ENCODE measurements at regions not wholly inside any gene's neighbourhood (a gene's known extent, or its start where the extent isn't known, plus 50 kb on each side); places are given as distances from the start of the nearest gene placed in this dataset.

DNA sequence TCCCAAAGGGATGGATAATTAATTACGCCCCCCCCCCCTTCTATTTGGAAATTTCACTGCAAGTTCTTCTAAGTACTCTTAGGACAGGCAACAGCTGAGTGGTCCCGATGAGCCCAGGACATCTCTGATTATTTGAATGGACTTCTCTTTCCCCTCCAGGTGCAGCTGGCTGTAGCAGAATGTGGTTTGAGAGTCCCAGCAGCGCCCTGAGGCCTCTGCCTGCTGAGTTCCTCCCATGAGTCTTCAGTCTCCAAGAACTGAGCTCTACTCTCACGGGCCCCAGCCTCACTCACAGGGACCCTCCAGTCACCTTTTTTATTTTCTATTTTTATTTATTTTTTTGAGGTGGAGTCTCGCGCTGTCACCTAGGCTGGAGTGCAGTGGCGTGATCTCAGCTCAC, 63.6 kb upstream of the SFMBT2 start:
- Histone ChIP-seq H3K27ac (no peak overlapping the region), H3K4me2 (ENCODE audit: unreplicated experiment) (no peak overlapping the region), H3F3A (ENCODE audit: insufficient read depth) (no peaks in the 10 kb centered on the region), H3K4me1 (ENCODE audit: insufficient read depth) (no peaks in the 10 kb centered on the region), H3K9me3 (ENCODE audit: low read depth) (no peaks in the 10 kb centered on the region), H3K9me2 (ENCODE audit: insufficient read depth) (no peaks in the 10 kb centered on the region), H3K9ac (no peak overlapping the region), H3K36me3 (ENCODE audit: low read depth) (no peaks in the 10 kb centered on the region), H4K20me1 (ENCODE audit: insufficient read depth) (no peaks in the 10 kb centered on the region), H3K4me3 (no peak overlapping the region), H2AFZ (no peak overlapping the region), H3K79me2 (ENCODE audit: insufficient read depth) (no peaks in the 10 kb centered on the region), H3K27me3 (replicated peaks; ENCODE audit: insufficient read depth) (peaks cover 4% of the 10 kb centered on the region; the same call in 1 of the 2 replicates)
- no peak for DNase-seq
- in situ Hi-C loops (cut with MboI), result no loop called here
- TF ChIP-seq EZH2 (IDR thresholded peaks at IDR 0.05; ENCODE audit: insufficient read depth, poor library complexity, severe bottlenecking) (no peak), EZH2phosphoT487 (IDR thresholded peaks at IDR 0.05; ENCODE audit: insufficient read depth, low read depth) (no peak)
- WGBS, 2 experiments (ENCODE audit: low coverage in 1 of 2, low lambda C conversion rate in 2 of 2, missing lambda C conversion rate in 2 of 2), result 37 to 48% methylated on average over 7 of the region's 7 CpGs

DNA sequence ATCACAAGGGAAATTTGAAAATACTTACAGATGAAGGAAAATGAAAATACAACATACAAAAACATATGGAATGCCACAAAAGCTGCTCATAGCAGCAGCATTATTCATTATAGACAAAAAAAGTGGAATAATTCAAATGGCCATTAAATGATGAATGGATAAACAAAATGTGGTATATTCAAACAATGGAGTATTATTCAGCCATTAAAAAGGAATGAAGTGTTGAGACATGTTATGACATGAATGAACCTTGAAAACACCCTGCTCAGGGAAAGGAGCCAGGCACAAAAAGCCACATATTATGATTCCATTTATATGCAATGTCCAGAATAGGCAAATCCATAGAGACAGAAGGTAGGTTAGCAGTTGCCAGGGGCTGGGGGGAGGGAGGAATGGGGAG, 62.6 kb upstream of the SFMBT2 start:
- Histone ChIP-seq H3K9me3 (ENCODE audit: low read depth) (no peaks in the 10 kb centered on the region), H3K79me2 (ENCODE audit: insufficient read depth) (no peaks in the 10 kb centered on the region), H3K36me3 (ENCODE audit: low read depth) (no peaks in the 10 kb centered on the region), H3K4me3 (no peak overlapping the region), H2AFZ (no peak overlapping the region), H3K9ac (no peak overlapping the region), H3K27me3 (replicated peaks; ENCODE audit: insufficient read depth) (0 out of 2 replicates have a peak, but pooled peaks cover 4% of the 10 kb centered on the region), H3K4me2 (ENCODE audit: unreplicated experiment) (no peak overlapping the region), H4K20me1 (ENCODE audit: insufficient read depth) (no peaks in the 10 kb centered on the region), H3K9me2 (ENCODE audit: insufficient read depth) (no peaks in the 10 kb centered on the region), H3F3A (ENCODE audit: insufficient read depth) (no peaks in the 10 kb centered on the region), H3K27ac (no peak overlapping the region), H3K4me1 (ENCODE audit: insufficient read depth) (no peaks in the 10 kb centered on the region)
- in situ Hi-C loops (cut with MboI), result no loop called here
- no peak for TF ChIP-seq EZH2phosphoT487 (IDR thresholded peaks at IDR 0.05; ENCODE audit: insufficient read depth, low read depth)
- no peak for TF ChIP-seq EZH2 (IDR thresholded peaks at IDR 0.05; ENCODE audit: insufficient read depth, poor library complexity, severe bottlenecking)
- no peak for DNase-seq

DNA sequence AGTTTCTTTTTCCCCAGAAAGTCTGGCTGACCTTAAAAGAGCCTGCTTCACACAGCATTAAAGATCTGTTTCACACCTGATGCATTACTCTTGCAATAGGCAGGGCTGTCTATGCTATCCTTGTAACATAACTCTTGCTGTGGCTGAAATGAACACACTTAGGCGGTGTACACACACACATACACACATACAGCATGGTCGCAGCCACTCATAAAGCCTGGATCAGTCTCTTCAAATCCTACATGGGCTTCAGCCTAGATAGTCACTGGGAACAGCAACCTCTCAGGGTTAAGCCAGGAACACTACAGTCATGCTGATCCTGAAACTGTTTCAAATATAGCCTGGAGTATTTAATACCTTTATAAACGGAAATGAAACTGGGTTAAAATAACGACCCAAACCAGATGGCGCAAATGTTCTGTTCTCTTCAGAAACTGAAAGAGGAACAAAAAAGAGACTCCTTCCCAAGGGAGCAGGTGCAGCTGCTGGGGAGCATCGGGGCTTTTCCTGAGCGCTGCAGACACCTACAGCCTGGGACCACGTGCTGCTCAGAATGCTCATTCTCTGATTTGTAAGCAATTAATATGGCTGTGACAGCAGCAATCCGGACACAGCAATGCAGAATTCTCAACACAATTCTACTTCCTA, 61.0 kb upstream of the SFMBT2 start:
- Histone ChIP-seq H3K79me2 (ENCODE audit: insufficient read depth) (no peaks in the 10 kb centered on the region), H3F3A (ENCODE audit: insufficient read depth) (no peaks in the 10 kb centered on the region), H3K36me3 (ENCODE audit: low read depth) (no peaks in the 10 kb centered on the region), H3K9me3 (ENCODE audit: low read depth) (no peaks in the 10 kb centered on the region), H3K4me2 (ENCODE audit: unreplicated experiment) (no peak overlapping the region), H4K20me1 (ENCODE audit: insufficient read depth) (no peaks in the 10 kb centered on the region), H3K27me3 (replicated peaks; ENCODE audit: insufficient read depth) (0 out of 2 replicates have a peak, but pooled peaks cover 4% of the 10 kb centered on the region), H2AFZ (no peak overlapping the region), H3K4me3 (no peak overlapping the region), H3K4me1 (ENCODE audit: insufficient read depth) (no peaks in the 10 kb centered on the region), H3K9me2 (ENCODE audit: insufficient read depth) (no peaks in the 10 kb centered on the region), H3K27ac (no peak overlapping the region), H3K9ac (no peak overlapping the region)
- TF ChIP-seq EZH2 (IDR thresholded peaks at IDR 0.05; ENCODE audit: insufficient read depth, poor library complexity, severe bottlenecking), result no peak
- no peak for TF ChIP-seq EZH2phosphoT487 (IDR thresholded peaks at IDR 0.05; ENCODE audit: insufficient read depth, low read depth)
- 16 to 18% methylated on average over 9 of the region's 9 CpGs for WGBS, 2 experiments (ENCODE audit: low coverage in 1 of 2, low lambda C conversion rate in 2 of 2, missing lambda C conversion rate in 2 of 2)
- DNase-seq, result no peak
- in situ Hi-C loops (cut with MboI), result no loop called here

DNA sequence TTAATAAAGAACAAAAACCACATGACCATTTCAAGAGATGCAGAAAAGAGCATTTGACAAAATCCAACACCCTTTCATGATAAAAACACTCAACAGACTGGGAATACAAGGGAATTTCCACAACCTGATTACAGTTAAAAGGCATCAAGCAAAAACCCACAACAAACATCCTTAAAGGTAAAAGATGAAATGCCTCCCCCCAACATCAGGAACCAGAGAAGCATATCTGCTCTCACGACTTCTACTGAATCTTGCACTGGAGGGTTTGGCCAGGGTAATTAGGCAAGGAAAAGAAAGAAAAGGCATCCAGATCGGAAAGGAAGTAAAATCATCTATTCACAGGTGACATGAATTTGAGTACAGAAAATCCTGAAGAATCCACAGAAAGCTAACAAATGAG, 59.5 kb upstream of the SFMBT2 start:
- no peaks in the 10 kb centered on the region for H3K36me3 ChIP-seq (ENCODE audit: low read depth)
- 27 to 28% methylated on average over 2 of the region's 2 CpGs for WGBS, 2 experiments (ENCODE audit: low coverage in 1 of 2, low lambda C conversion rate in 2 of 2, missing lambda C conversion rate in 2 of 2)
- no peak overlapping the region for H2AFZ ChIP-seq
- H3K4me1 ChIP-seq (ENCODE audit: insufficient read depth), result no peaks in the 10 kb centered on the region
- H3K4me2 ChIP-seq (ENCODE audit: unreplicated experiment), result no peak overlapping the region
- H3K9me2 ChIP-seq (ENCODE audit: insufficient read depth), result no peaks in the 10 kb centered on the region
- TF ChIP-seq EZH2 (IDR thresholded peaks at IDR 0.05; ENCODE audit: insufficient read depth, poor library complexity, severe bottlenecking), result no peak
- no peak for TF ChIP-seq EZH2phosphoT487 (IDR thresholded peaks at IDR 0.05; ENCODE audit: insufficient read depth, low read depth)
- no peak overlapping the region for H3K9ac ChIP-seq
- no peaks in the 10 kb centered on the region for H3K79me2 ChIP-seq (ENCODE audit: insufficient read depth)
- H3K27ac ChIP-seq, result no peak overlapping the region
- no peak overlapping the region for H3K4me3 ChIP-seq
- H3F3A ChIP-seq (ENCODE audit: insufficient read depth), result no peaks in the 10 kb centered on the region
- DNase-seq, result no peak
- in situ Hi-C loops (cut with MboI), result no loop called here
- no peaks in the 10 kb centered on the region for H3K9me3 ChIP-seq (ENCODE audit: low read depth)
- H4K20me1 ChIP-seq (ENCODE audit: insufficient read depth), result no peaks in the 10 kb centered on the region
- 0 out of 2 replicates have a peak, but pooled peaks cover 4% of the 10 kb centered on the region for H3K27me3 ChIP-seq (replicated peaks; ENCODE audit: insufficient read depth)
